ENCODE measurements at regions not wholly inside any gene's neighbourhood (a gene's known extent, or its start where the extent isn't known, plus 50 kb on each side); places are given as distances from the start of the nearest gene placed in this dataset.

GRCh38 chr4:116627545-116627944, 457.8 kb downstream of the TRAM1L1 start:
- no peak for TF ChIP-seq CTCF (conservative IDR thresholded peaks at IDR 0.05 in 1 of 2, IDR thresholded peaks at IDR 0.05 in 1 of 2; ENCODE audit: low read depth in 1 of 2, low read length in 2 of 2)
- TF ChIP-seq EZH2 (IDR thresholded peaks at IDR 0.05; ENCODE audit: low read length, missing control alignments), result no peak
